Coronary artery (tissue), 2 donors: ENCODE measurements at regions not wholly inside any gene's neighbourhood (a gene's known extent, or its start where the extent isn't known, plus 50 kb on each side); places are given as distances from the start of the nearest gene placed in this dataset.

Experiments
- DNase-seq: peaks from one replicate; pipeline ENCODE4 v3.0.0-alpha.2; 2017; ENCODE audit warnings: low spot score
- H3K27ac ChIP-seq, 2 donors: fragments of 200-600 bp; sonication (generic); one replicate each; pipeline ENCODE4 v1.5.1; 2016 to 2019
- H3K4me3 ChIP-seq: fragments of 200-600 bp; sonication (generic); 2 replicates; pipeline ENCODE4 v1.5.1; 2016; ENCODE audit warnings: mild to moderate bottlenecking, moderate library complexity
- CTCF ChIP-seq: fragments of 200-600 bp; sonication (generic); IDR thresholded peaks from one replicate; pipeline ENCODE4 v1.5.1; 2019; ENCODE audit warnings: antibody characterized with exemption

- Histone ChIP-seq H3K4me3 (no peak overlapping the region), H3K27ac (no peak overlapping the region)
- no peak for DNase-seq
- no peak for TF ChIP-seq CTCF
Measured at GRCh38 chr3:163753033-163753432, 1325.3 kb downstream of the SI start.

- DNase-seq: no peak
- no peak for TF ChIP-seq CTCF
- Histone ChIP-seq H3K27ac (no peak overlapping the region), H3K4me3 (no peak overlapping the region)
Measured at GRCh38 chr3:163745204-163745603, 1333.1 kb downstream of the SI start.

- no peak for DNase-seq
- no peak for TF ChIP-seq CTCF
- H3K27ac ChIP-seq: no peak overlapping the region
- H3K4me3 ChIP-seq: no peak overlapping the region
Measured at GRCh38 chr3:163735394-163735793, 1342.9 kb downstream of the SI start.

GRCh38 chr3:163730684-163731083 is 1347.6 kb downstream of the SI start:
- no peak for DNase-seq
- no peak for TF ChIP-seq CTCF
- H3K27ac ChIP-seq: no peak overlapping the region
- H3K4me3 ChIP-seq: no peak overlapping the region

- Histone ChIP-seq H3K4me3 (no peak overlapping the region), H3K27ac (no peak overlapping the region)
- TF ChIP-seq CTCF: no peak
- DNase-seq: no peak
Measured at GRCh38 chr3:163726125-163726524, 1352.2 kb downstream of the SI start.

- TF ChIP-seq CTCF: no peak
- Histone ChIP-seq H3K27ac (no peak overlapping the region), H3K4me3 (no peak overlapping the region)
- DNase-seq: no peak
Measured at GRCh38 chr3:163722405-163722804, 1355.9 kb downstream of the SI start.

- no peak for DNase-seq
- H3K27ac ChIP-seq: no peak overlapping the region
- no peak overlapping the region for H3K4me3 ChIP-seq
- TF ChIP-seq CTCF: no peak
Measured at GRCh38 chr3:163721596-163721995, 1356.7 kb downstream of the SI start.
